ENCODE measurements at regions not wholly inside any gene's neighbourhood (a gene's known extent, or its start where the extent isn't known, plus 50 kb on each side); places are given as distances from the start of the nearest gene placed in this dataset.
"Not testable (repeated sequence)": the region's sequence is repeated elsewhere in the genome, so short reads cannot be mapped to it uniquely, and the experiment has no call there.

GRCh38 chrX:117689956-117690355, 426.7 kb downstream of the KLHL13 start:
- no peak for ATAC-seq
- no peak for DNase-seq (ENCODE audit: low spot score)

GRCh38 chrX:117680286-117680685, 436.3 kb downstream of the KLHL13 start:
- no peak for ATAC-seq
- DNase-seq (ENCODE audit: low spot score): no peak

GRCh38 chrX:117653396-117653795, 463.2 kb downstream of the KLHL13 start:
- ATAC-seq (no peak), DNase-seq (ENCODE audit: low spot score) (no peak)

DNA sequence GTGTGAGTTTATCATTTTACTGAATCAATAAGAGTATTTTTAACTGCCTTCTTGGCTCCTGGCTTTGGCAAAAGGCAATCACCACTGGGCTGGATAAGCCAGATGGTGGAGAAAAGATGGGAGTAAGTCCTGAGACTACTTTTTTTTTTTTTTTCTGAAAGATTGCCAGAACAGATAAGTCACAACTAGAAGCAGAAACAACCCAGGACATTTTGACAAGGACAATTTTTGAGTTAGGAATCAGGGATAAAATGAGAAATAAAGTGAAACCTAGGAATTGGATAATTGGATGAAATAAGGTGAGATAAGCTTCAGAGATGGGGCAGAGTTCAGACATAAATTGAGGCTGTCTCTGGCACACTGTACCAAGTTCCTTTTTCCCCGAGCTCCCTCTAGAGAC, 471.0 kb downstream of the KLHL13 start:
- DNase-seq (ENCODE audit: low spot score) (no peak), ATAC-seq (no peak)

GRCh38 chrX:117641913-117642656, 474.5 kb downstream of the KLHL13 start:
- peak; percentile 77 for ATAC-seq
- DNase-seq (ENCODE audit: low spot score): peak; percentile 44

DNA sequence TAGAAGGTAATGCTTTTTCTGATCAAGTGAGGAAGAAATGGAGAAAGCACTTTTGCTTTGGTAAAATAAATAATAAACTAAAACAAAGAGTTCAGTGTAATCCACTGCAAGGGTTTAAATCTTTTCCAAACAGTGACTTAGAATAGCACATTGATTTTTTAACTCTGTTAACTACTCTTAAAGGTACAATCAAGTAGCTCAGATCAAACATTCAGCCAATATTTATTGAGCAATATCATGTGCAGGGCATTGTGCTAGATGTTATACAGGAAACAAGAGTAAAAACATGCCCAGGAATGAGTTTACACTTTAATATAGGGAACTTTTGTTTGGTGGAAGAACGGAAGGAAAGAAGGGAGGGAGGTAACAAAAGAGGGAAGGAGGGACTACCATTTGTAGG, 479.8 kb downstream of the KLHL13 start:
- ATAC-seq (peak; percentile 60), DNase-seq (ENCODE audit: low spot score) (no peak)

DNA sequence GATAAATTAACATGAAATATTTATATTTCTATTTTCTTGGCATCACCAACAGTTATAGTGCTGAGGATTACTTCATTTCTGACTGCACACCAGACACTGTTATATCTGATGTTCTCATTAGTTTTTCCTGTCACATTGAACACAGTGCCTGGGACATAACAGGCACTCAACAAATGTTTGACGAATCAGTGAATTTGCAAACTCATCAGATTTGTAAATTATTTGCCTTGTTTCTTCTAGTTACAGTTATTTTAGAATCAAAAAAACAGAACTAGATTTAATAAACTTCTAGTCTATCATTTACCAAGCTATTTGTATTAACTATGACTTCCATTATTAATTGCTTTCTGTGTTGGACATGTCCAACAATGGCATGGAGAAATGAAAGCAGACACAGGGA, 483.3 kb downstream of the KLHL13 start:
- ATAC-seq (no peak), DNase-seq (ENCODE audit: low spot score) (no peak)

DNA sequence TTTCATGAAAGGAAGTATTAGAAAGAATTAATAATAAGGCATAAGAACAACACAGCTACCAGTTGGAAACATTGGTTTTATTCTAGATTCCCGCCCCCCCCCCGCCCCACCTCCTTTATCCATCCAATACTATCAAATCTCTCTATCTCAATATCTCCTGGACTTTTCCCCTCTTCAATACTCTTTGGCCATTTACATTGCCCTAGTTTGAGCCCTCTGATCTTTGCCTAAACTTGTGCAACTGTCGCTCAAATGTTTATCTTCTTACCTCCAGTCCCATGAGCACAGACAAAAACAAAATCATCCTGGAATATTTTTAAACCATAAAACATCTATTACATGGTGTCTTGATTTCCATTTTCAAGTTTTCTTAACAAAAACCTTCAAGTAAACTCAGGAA, 488.2 kb downstream of the KLHL13 start:
- DNase-seq (ENCODE audit: low spot score) (no peak), ATAC-seq (peak; percentile 90)

DNA sequence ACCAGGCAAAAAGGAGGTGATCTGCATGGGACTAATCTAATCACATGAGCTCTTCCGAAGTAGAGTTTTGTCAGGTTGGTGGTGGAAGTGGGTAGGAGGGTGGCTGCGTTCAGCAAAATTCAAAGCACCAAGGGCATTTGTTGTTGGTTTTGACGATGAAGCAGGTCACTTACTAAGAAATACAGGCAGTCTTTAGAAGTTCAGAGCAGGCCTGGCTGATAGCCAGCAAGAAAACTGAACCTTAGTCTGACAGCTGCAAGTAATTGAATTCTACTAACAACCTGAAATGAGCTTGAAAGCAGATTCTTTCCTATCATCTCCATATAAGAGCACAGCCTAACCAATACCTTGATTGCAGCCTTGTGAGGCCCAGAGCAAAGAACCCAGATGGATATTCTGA, 505.8 kb downstream of the KLHL13 start:
- DNase-seq (ENCODE audit: low spot score) (no peak), ATAC-seq (no peak)

DNA sequence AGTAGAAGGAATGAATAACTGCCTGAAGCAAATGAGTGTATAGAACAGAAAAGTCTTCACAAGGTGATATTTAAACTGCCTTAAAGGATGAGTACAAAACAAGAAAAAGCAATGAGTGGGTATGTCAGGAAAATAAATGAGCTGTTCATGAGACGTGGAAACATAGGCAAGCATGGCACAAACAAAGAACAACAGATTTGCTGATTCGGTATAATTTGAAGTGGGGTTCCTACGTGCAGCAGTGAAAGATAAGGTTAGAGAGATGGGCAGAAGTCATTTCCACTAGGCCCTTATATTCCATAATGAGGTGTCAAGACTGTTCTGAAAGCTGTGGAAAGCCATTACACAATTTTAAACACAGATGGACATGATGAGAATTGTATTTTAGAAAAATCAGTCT, 506.6 kb downstream of the KLHL13 start:
- ATAC-seq: no peak

GRCh38 chrX:117607561-117607960, 509.0 kb downstream of the KLHL13 start:
- DNase-seq (ENCODE audit: low spot score) (no peak), ATAC-seq (no peak)

More for the DNA sequence above, 506.6 kb downstream of the KLHL13 start:
- DNase-seq (ENCODE audit: low spot score): no peak

DNA sequence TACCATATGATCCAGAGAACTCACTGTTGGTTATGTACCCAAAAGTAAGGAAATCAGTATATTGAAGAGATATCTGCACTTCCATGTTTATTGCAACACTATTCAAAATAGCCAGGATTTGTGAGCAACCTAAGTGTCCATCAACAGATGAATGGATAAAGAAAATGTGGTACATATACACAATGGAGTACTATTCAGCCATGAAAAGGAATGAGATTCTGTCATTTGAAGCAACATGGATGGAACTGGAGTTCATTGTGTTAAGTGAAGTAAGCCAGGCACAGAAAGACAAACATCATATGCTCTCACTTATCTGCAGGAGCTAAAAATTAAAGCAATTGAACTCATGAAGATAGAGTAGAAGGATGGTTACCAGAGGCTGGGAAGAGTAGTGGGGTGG, 510.5 kb downstream of the KLHL13 start:
- not testable (repeated sequence) for DNase-seq (ENCODE audit: low spot score); ATAC-seq

- no peak for ATAC-seq
- no peak for DNase-seq (ENCODE audit: low spot score)
These were observed 546.5 kb downstream of the KLHL13 start for GRCh38 chrX:117570160-117570559.

GRCh38 chrX:117568238-117568637, 548.4 kb downstream of the KLHL13 start:
- peak; percentile 53 for DNase-seq (ENCODE audit: low spot score)
- ATAC-seq: peak; percentile 71

DNA sequence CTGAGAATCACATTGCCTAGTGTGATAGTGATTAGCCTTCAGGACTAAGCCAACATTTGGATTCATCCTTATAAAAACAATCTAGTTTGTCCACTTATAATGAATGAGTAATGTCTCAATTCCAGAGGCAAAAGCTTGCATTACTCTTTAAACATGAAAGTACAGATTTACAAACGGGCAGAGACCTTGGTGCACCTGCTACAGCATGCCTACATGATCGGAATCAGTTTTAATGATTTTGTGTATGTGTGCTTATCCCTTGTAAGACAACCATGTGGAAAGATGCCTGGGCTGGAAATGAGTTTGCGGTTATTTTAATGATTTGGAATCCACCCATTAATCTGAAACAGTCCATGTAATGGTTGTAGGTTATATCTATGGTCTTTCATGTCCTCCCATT, 572.7 kb downstream of the KLHL13 start:
- ATAC-seq: no peak
- no peak for DNase-seq (ENCODE audit: low spot score)

DNA sequence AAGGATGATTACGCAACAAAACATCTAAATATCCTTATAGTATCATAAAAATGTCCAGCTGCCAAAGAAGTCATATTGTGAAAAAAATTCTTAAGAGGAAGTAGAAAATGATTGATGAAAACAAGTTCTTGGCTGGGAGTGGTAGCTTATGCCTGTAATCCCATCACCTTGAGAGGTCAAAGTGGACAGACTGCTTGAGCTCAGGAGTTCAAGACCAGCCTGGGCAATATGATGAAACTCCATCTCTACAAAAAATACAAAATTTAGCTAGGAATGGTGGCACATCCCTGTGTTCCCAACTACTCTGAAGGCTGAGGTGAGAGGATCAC, 577.6 kb downstream of the KLHL13 start:
- no peak for ATAC-seq
- DNase-seq (ENCODE audit: low spot score): no peak

- ATAC-seq (peak; percentile 62), DNase-seq (ENCODE audit: low spot score) (no peak)
These were observed 578.2 kb downstream of the KLHL13 start for GRCh38 chrX:117538178-117539089.

DNA sequence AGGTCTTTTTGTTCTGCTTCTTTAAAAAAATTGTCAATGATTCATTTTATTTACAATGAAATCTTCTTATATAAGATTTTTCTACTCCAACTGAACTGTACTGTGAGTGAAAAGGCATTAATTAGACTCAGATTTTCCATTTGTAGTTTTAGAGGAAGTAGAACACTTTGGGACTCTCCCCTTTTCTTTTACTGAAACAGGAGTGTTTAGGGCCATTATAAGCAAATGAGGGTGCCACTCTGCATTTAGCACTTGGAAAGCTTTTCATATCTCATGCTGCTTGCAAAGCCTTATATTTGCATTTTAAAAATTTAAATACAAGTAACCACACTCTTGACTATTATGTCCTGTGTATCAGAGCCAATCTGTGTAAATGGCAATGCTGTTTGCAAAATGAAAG, 584.3 kb downstream of the KLHL13 start:
- DNase-seq (ENCODE audit: low spot score) (no peak), ATAC-seq (no peak)

DNA sequence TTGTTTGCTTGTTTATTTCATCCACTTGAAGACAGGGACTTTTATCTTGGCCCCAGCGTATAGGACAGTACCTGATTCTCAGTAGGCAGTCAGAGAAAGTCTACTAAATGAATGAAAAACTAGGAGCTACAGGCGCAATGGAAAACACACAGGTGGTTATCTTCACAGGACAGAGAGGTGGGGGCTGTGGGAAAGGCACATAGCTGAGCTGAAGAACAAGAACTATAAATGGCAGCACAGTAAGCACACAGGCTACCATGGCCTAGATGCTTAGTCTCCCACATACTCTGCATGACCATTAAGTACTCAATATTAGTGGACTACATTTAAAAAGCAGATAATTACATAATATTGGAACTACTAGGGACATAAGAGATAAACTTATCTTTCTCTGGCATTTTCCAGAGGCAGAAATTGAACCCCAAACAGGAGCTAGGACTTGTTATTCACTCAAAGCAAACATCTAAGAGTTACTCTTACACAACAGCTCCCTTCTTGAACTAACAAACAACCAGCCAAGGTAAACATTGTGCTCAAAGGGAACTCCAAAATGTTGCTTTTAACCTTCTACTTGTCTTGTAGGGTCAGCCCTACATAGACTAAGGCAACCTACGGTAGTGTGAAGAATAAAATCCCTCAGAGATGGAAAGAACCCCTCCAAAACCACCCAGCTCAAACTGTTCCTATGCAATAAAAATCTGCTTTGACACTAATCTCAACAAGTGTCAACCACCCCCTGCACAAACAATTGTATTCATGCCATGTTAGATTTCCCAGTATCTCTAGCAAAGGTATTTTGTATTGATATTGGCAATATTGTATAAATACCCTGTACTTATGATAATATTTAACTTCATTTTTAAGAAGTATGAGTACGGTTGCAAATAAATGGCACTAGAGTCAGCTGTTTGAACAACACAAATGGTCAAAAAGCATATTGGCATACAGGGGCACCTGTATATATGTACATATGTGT, 593.6 kb downstream of the KLHL13 start:
- DNase-seq (ENCODE audit: low spot score) (no peak), ATAC-seq (peak; percentile 90)

- no peak for ATAC-seq
- DNase-seq (ENCODE audit: low spot score): no peak
These were observed 598.6 kb downstream of the KLHL13 start for GRCh38 chrX:117517994-117518393.

GRCh38 chrX:117511379-117511778, 605.2 kb downstream of the KLHL13 start:
- DNase-seq (ENCODE audit: low spot score) (no peak), ATAC-seq (peak; percentile 53)
